KMS-11 (cell line): ENCODE measurements at regions not wholly inside any gene's neighbourhood (a gene's known extent, or its start where the extent isn't known, plus 50 kb on each side); places are given as distances from the start of the nearest gene placed in this dataset.

Experiments used
- H2AFZ ChIP-seq: fragments of 200-600 bp; sonication (generic); 2 replicates; pipeline ENCODE4 v1.6.1; 2016; ENCODE audit warnings: antibody characterized with exemption, mixed run types, low read depth
- H3K27ac ChIP-seq: fragments of 200-600 bp; sonication (generic); 2 replicates; pipeline ENCODE4 v1.6.1; 2016; ENCODE audit warnings: mild to moderate bottlenecking, mixed run types
- H3K27me3 ChIP-seq: fragments of 200-600 bp; sonication (generic); 2 replicates; pipeline ENCODE4 v1.6.1; 2017; ENCODE audit warnings: mild to moderate bottlenecking, low read depth, mixed run types, moderate library complexity; ENCODE audit not compliant: insufficient read depth
- H3K36me3 ChIP-seq: fragments of 200-600 bp; sonication (generic); 2 replicates; pipeline ENCODE4 v1.6.1; 2017; ENCODE audit warnings: mild to moderate bottlenecking, mixed run types; ENCODE audit not compliant: insufficient read depth
- H3K4me1 ChIP-seq: fragments of 200-600 bp; sonication (generic); 2 replicates; pipeline ENCODE4 v1.6.1; 2016; ENCODE audit warnings: mild to moderate bottlenecking, low read depth, mixed run types; ENCODE audit not compliant: poor library complexity, severe bottlenecking
- H3K4me2 ChIP-seq: fragments of 200-600 bp; sonication (generic); 2 replicates; pipeline ENCODE4 v1.7.0; 2016; ENCODE audit warnings: mild to moderate bottlenecking, mixed run types
- H3K4me3 ChIP-seq: fragments of 200-600 bp; sonication (generic); IDR thresholded peaks from 2 replicates; pipeline ENCODE4 v1.6.1; 2017; ENCODE audit warnings: low read depth, low read length, mixed read lengths; ENCODE audit not compliant: insufficient read depth
- H3K79me2 ChIP-seq: fragments of 200-600 bp; sonication (generic); 2 replicates; pipeline ENCODE4 v1.6.1; 2016; ENCODE audit warnings: low read depth, mixed run types; ENCODE audit not compliant: insufficient read depth
- H3K9ac ChIP-seq: fragments of 200-600 bp; sonication (generic); 2 replicates; pipeline ENCODE4 v1.6.1; 2016; ENCODE audit warnings: mild to moderate bottlenecking, mixed run types
- H4K20me1 ChIP-seq: fragments of 200-600 bp; sonication (generic); 2 replicates; pipeline ENCODE4 v1.6.1; 2016; ENCODE audit warnings: mild to moderate bottlenecking, mixed run types; ENCODE audit not compliant: insufficient read depth
- CTCF ChIP-seq: fragments of 200-600 bp; sonication (generic); conservative IDR thresholded peaks from 2 replicates; pipeline ENCODE4 v1.6.1; 2017; ENCODE audit warnings: low read depth, mild to moderate bottlenecking, antibody characterized with exemption, low read length, moderate library complexity, mixed read lengths

- H3K9ac ChIP-seq: no peak overlapping the region
- no peaks in the 10 kb centered on the region for H4K20me1 ChIP-seq
- H3K36me3 ChIP-seq: no peaks in the 10 kb centered on the region
- H3K4me1 ChIP-seq: no peaks in the 10 kb centered on the region
- no peaks in the 10 kb centered on the region for H3K27me3 ChIP-seq
- no peak overlapping the region for H2AFZ ChIP-seq
- no peak for TF ChIP-seq CTCF
- no peak overlapping the region for H3K4me2 ChIP-seq
- H3K79me2 ChIP-seq: no peaks in the 10 kb centered on the region
- no peak overlapping the region for H3K27ac ChIP-seq
- H3K4me3 ChIP-seq: no peak overlapping the region
Observed at GRCh38 chr12:77401064-77401769, 335.8 kb upstream of the E2F7 start.

- no peaks in the 10 kb centered on the region for H3K36me3 ChIP-seq
- H3K27me3 ChIP-seq: no peaks in the 10 kb centered on the region
- TF ChIP-seq CTCF: no peak
- no peak overlapping the region for H3K4me2 ChIP-seq
- no peaks in the 10 kb centered on the region for H4K20me1 ChIP-seq
- H3K79me2 ChIP-seq: no peaks in the 10 kb centered on the region
- no peak overlapping the region for H3K27ac ChIP-seq
- H2AFZ ChIP-seq: no peak overlapping the region
- no peak overlapping the region for H3K9ac ChIP-seq
- no peak overlapping the region for H3K4me3 ChIP-seq
- no peaks in the 10 kb centered on the region for H3K4me1 ChIP-seq
Observed at GRCh38 chr12:77392467-77393088, 327.2 kb upstream of the E2F7 start.

- Histone ChIP-seq H2AFZ (no peak overlapping the region), H3K4me3 (no peak overlapping the region), H3K27me3 (no peaks in the 10 kb centered on the region), H3K4me1 (no peaks in the 10 kb centered on the region), H3K9ac (no peak overlapping the region), H4K20me1 (no peaks in the 10 kb centered on the region), H3K4me2 (no peak overlapping the region), H3K79me2 (no peaks in the 10 kb centered on the region), H3K27ac (no peak overlapping the region), H3K36me3 (no peaks in the 10 kb centered on the region)
- TF ChIP-seq CTCF: no peak
Observed at GRCh38 chr12:77388445-77389265, 323.3 kb upstream of the E2F7 start.

GRCh38 chr12:77387671-77388070, 322.3 kb upstream of the E2F7 start:
- TF ChIP-seq CTCF: no peak
- H3K4me2 ChIP-seq: no peak overlapping the region
- H3K36me3 ChIP-seq: no peaks in the 10 kb centered on the region
- no peaks in the 10 kb centered on the region for H3K4me1 ChIP-seq
- H4K20me1 ChIP-seq: no peaks in the 10 kb centered on the region
- H3K79me2 ChIP-seq: no peaks in the 10 kb centered on the region
- no peak overlapping the region for H3K27ac ChIP-seq
- no peak overlapping the region for H3K9ac ChIP-seq
- H3K4me3 ChIP-seq: no peak overlapping the region
- no peaks in the 10 kb centered on the region for H3K27me3 ChIP-seq
- H2AFZ ChIP-seq: no peak overlapping the region
